COLO829 (cell line): ENCODE measurements at regions not wholly inside any gene's neighbourhood (a gene's known extent, or its start where the extent isn't known, plus 50 kb on each side); places are given as distances from the start of the nearest gene placed in this dataset.
"Not testable (repeated sequence)": the region's sequence is repeated elsewhere in the genome, so short reads cannot be mapped to it uniquely, and the experiment has no call there.

Experiments
- DNase-seq: peaks from one replicate; pipeline ENCODE4 v3.0.0; 2012; ENCODE audit warnings: low spot score

DNA sequence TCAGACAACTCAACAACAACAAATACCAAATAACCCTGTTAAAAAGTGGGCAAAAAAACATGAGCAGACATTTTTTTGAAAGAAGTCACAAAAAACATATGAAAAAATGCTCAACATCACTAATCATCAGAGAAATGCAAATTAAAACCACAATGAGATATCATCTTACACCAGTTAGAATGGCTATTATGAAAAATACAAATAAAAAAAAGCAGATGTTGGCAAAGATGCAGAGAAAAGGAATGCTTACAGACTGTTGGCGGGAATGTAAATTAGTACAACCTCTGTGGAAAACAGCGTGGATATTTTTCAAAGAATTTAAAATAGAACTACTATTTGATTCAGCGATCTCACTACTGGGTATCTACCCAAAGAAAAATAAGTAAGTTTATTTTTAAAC is 114.0 kb downstream of the SLC38A4 start:
- no peak for DNase-seq

DNA sequence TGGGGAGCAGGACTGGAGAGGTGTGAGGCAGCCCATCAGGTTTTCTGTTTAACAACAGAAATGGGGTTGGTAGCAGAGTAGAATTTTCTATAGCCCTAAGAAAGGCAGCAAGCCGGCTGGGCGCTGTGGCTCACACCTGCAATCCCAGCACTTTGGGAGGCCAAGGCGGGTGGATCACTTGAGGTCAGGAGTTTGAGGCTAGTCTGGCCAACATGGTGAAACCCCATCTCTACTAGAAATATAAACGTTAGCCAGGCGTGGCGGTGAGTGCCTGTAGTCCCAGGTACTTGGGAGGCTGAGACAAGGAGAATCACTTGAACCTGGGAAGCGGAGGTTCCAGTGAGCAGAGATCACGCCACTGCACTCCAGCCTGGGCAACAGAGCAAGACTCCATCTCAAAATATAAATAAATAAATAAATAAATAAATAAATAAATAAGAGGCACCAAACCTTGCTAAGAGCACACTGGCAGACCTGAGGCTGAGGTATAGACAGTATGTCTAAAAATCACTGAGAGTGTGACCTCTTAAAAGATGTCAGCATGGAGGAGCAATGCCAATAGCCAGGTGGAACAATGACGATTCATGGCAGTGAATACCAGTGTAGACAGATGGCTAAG is 115.6 kb downstream of the SLC38A4 start:
- no peak for DNase-seq

DNA sequence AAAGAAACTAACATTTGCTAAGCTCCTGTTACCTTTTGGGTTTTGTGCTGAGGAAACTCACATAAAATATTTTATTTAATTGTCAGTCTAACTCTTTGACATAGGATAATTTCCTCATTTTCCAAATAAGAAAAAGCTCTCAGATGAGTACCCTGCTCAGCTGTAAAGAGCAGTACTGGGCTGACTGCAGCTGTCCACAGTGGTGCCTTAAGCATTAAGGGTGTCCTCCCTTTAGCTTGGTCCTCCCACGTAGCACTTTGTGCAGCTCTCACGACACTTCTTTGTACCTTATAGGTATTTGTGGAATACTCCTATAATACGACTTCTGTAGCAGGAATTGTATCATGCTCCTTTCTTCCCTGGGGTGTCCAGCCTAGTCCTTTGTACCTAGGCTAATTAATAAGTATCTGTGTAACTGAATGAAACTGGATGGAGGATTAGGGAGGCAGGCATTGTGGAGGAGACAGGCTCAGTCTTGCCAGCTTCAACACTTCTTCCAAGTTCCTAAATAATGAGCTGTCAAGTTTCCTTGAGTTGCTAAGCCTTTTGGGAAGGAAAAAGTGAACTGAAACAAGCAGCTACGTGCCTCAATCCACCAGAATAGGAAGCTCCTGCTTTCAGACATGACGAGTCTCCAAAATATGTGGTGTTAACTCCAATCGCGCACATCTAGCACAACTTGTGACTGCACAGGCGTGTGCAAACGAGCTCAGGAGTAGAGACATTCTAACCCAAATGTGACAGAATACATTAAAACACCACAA is 123.0 kb downstream of the SLC38A4 start:
- DNase-seq = no peak

DNA sequence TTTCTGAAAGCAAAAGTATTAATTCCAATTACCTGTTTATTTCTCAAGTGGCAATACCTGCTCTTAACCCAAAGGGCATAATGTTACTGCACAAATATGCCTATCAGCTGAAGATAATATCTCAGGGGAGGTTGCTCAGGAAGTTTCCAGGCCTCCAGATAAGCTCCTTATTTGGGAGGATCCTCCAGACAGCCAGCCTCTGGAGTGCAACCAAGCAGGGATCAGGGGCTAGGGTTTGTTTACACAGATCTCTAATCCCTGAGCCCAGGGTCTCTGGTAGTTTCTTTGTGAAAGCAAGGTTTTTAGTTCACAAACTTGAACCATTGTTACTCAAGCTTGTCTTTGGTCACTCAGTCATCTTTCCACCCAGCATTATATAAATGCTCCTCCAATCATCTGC is 124.4 kb downstream of the SLC38A4 start:
- DNase-seq = no peak

DNA sequence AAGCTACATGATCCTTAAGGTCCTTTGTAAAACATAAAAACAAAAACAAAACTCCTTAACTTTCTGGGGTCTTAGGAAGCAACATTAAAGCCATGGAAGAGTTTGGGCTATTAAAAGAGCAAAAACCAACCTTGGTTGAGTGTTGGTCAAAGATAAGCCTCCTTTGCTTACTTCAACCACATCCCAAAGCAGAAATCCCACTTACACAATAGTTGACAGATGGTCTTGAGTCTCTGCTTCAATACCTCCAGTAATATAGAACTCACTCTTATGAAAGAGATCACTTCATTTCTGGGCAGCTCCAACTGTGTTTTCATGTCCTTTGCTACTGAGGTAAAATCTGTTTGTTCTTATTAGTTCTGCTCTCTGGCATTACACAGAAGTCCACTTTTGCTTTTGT is 125.8 kb downstream of the SLC38A4 start:
- DNase-seq = no peak

DNA sequence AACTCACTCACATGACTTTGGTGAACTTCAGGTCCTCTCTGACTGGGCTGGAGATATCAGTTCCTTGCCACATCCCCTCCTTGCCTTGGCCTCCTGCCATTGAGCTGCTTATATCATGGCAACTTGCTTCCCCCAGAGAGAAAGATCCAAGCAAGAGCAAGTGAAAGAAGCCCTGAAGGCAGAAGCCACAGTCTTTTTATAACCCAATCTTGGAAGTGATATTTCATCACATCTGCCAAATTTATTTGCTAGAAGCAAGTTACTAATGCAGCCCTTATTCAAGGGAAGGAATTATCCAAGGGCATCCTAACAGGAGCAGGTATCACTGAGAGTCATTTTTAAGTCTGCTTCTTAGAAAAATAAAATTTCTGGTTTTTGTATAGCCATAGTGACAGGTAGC is 127.8 kb downstream of the SLC38A4 start:
- DNase-seq = no peak

DNA sequence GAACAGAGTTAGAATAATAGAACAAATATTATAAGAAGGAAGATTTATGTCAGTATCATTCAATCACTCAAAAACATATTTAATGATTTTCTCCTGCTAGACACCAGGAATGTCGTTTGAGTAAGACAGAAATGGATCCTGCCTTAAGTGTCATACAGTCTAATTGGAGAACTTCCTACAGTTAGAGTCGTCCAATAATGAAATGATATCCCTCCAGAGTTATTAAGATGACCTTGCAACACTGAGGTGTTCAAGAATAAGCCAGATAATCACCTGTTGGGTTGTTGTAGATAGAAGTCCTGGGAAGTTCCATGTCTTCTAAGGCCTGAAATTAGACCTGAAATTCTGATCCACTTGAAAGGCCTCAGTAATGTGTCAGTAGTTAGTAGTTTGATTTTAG is 132.3 kb downstream of the SLC38A4 start:
- DNase-seq = no peak

DNA sequence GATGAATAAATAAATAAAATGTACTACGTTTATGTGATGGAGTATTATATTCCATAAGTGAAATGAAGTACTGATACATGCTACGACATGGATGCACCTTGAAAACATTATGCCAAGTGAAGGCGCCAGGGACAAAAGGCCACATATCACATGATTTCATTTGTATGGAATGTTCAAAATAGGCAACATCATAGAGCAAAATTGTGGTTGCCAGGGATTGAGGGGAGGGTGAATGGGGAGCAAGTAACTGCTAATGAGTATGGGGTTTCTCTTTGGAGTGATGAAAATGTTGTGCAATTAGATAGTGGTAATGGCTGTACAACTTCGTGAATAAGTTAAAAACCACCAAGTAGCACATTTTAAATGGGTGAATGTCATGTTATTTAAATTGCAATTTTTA is 132.8 kb downstream of the SLC38A4 start:
- no peak for DNase-seq

DNA sequence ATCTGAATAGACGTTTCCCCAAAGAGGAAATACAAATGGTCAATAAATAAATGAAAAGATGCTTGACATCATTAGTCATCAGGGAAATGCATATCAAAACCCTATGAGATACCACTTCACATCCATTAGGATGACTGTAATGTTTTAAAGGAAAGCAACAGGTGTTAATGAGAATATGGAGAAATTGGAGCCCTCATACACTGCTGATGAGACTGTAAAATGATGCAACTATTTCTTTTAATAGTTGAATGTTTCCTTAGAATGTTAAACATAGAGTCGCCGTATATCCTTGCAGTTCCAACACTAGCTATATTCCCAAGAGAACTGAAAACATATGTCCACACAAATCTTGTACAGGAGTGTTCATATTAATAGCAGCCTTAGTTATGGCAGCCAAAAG is 133.2 kb downstream of the SLC38A4 start:
- DNase-seq = no peak

DNA sequence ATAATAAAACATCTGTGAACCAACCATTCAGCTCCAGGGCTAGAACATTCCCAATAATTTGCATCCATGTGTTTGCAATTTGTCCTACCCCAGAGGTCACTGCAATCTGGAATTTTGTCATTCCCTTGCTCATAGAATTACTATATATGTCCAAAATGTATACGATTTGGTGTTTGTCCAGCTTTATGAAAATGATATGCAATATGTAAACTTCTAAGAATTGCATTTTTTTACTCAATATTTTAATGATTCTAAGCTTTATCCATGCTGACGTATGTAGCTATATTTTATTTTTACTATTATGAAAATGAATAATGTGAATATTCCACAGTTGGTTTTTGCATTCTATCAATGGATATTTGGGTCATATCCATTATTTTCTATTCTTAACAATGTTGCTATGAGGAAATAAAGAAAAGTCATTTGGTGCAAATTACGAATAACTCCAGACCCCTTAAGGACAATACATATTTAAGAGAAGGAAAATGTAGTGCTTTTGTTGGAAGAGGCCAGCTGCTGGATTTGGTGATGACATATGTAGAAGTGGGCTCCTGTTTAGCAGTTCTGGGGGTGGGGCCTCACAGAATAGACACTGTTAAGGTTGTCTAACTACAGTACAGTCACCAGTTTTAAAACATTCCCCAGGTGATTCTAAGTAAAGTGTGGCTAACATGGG is 139.4 kb downstream of the SLC38A4 start:
- no peak for DNase-seq

DNA sequence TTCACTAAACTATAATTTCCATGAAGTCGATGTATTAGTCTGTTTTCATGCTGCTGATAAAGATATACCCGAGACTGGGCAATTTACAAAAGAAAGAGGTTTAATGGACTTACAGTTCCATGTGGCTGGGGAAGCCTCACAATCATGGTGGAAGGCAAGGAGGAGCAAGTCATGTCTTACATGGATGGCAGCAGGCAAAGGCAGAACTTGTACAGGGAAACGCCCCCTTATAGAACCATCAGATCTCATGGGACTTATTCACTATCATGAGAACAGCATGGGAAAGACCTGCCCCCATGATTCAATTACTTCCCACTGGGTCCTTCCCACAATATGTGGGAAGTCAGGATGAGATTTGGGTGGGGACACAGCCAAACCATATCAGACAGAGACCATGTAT is 141.6 kb downstream of the SLC38A4 start:
- DNase-seq = not testable (repeated sequence)

DNA sequence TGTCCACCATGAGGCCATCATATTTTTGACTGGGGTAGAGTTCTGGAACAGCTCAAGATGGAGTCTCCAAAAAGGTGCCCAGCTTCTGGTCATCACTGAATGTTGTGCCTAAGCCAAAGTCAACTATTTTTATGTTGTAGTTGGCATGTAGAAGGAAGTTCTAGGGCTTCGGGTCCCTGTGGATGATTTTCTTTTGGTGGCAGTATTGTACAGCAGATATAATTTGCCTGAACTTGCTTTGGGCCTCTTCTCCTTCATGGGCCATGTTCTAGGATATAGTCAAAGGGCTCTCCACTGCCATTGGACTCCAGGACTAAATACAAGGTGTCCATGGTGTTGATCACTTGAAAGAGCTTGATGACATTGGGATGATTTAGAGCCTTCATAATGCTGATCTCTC is 143.6 kb downstream of the SLC38A4 start:
- DNase-seq = no peak

DNA sequence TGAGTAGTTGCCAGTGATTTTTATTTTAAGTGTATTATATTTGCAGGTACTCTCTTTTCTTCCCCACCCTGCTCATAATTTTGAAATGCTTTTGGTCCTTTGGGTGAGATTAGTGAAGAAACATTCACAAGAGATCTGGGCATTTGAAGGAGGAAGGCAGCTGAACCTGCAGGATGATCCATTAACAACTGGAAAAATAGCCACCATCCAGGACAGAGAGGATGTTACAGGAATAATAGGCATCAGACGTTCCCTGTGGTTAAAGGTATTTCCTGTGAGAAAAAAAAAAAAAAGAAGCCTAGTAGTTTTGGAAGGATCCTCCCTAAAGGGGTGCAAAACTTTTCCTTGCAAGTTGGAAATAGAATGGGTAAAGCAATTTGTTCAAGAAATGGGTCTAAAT is 145.3 kb downstream of the SLC38A4 start:
- no peak for DNase-seq

DNA sequence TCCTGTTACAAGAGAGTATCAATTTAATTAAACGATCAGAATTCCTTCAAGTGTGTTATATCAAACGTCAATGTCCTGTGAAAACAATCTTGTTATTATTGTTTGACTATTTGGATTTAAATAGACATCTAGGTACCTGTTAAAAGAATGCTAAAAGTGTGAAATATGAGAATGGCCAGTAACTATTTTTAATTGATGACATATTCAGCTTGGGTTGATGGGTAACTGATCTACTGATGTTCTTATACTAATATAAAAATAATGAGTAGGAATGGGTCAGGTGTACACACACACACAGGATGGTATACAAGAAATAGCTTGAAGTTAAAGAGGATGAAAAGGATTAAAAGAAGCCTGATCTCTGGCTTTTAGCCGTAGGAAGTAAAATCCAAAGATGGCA is 146.0 kb downstream of the SLC38A4 start:
- no peak for DNase-seq

DNA sequence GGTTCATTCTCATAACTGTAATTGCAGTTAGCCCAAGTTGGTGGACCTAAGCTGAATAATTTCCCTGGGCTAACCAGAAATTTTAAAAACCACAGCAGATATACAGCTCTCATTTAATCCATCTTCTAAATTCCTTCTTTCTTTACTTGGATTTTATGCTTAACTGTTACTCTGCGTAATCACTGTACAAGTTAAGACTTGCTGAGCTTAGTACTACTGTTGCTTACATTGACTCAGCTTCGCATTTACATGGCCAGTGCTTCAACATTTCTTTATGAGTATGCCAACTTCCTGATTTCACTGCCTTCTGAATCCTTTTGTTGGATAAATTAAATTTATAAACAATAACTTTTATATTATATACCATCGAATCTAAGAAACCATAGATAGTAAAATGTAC is 147.4 kb downstream of the SLC38A4 start:
- DNase-seq = no peak

DNA sequence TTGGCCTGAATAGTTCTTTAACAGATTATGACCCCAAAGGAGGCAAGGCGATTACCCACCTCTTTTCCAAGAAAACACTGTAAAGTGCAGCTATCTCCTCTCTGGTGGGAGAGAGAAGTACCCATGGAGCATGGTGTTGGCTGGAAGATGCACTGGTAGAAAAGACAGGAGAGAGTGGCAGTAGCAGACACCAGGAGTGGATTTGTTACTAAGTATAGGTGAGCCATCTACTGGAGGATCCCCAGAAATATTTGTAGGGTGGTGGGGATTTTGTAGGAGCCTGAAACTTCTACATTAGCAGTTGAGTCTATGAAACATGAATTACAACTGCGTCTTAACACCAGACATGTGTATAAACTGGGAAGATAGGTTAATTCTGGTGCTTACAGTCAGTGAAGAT is 148.0 kb downstream of the SLC38A4 start:
- DNase-seq = no peak

DNA sequence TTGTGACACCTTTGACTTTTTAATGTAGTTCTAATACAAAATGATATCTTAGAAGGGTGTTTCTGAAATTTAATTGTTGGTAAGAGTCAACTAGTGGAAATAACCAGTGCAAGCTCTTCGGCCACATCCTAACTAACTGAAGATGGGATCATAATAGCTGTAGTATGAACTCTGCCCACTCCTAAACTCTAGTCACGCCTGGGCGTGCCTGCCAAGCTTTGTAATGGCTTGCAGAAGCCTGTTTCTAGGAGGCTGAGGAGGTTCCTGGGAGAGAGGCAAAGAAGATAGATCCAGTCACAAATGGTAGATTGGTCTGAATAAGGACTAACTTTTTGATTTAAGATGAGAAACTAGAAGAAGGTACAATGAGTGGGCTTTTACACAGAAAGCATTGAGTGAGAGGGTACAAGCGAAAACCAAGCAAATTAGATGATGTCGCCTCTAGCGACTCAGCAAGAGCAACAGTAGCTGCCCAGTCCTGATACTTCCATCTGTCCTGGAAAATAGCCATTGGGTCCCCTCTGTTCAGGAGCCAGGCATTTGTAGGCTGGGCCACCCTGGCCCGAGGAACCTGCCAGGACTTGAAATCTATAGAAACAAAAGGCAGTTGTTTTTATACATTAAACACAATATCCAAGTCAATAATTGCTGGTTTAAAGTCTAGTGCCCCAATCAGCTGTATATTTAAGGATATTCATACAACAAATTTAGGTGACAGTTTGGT is 148.8 kb downstream of the SLC38A4 start:
- no peak for DNase-seq

DNA sequence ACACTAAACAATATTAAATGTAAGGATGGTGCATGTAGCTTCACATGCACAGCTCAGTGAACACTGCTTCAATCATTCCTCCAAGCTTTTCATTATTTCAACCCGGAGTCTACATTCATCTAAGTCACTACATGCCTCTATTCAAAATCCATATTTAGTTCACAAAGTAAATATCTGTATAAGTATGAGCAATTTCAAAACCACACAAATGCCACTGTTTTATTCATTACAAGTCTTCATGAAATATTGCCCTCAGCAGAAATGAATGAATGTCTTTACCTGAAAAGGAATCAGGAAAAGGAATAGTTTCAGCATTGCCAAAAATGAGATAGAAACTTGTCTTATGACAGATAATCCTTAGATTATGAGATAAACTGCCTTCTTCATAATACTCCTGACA is 149.4 kb downstream of the SLC38A4 start:
- no peak for DNase-seq

DNA sequence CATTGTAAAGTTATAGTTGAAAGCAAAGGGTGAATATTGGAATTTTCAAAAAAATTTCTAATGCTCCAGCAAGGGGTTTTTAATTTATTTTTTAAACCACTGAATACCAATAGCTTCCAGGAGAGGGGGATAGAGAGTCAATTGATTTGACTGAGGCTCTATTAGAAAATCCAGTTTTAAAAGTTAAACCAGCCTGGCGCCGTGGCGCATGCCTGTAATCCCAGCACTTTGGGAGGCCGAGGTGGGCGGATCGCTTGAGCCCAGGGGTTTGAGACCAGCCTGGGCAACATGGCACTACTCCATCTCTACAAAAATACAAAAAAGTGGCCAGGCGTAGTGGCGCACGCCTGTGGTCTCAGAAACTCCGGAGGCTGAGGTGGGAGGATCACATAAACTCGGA is 150.1 kb downstream of the SLC38A4 start:
- DNase-seq = peak; percentile 19

DNA sequence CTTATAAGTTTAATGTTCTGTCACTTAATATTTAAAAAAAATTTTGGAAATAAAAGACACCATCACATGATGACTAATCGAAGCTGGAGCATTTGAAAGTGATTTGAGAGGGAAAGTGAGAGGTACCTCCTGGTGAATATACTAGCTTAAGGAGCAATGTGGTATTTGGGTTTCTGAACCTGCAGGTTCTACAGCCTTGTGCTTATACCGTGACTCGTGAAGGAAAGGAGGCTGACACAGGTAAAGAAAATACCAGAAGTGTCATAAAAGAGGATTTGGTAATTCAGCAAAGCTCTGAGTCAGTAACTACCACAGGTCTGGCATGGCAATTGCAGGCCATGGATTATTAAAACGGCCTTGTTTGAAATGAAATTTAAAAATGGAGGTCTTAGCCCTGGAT is 151.0 kb downstream of the SLC38A4 start:
- no peak for DNase-seq

DNA sequence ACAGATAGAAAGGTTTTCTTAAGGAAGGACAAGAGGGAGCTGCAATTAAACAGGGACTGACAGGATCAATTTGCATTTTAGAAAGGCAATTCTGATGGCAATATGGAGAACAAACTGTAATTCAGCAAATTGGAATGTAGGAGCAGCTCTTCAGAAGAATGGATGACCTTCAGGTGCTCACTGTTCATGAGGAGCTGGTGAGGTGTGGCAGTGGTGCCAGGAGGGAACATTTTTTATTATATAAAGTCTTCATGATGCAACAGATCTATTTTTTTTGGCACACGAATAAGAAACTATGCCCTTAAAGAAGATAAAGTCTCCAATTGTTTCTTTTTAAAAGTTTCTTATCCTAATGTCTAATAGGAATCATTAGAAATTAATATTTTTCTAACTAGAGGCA is 151.7 kb downstream of the SLC38A4 start:
- no peak for DNase-seq

DNA sequence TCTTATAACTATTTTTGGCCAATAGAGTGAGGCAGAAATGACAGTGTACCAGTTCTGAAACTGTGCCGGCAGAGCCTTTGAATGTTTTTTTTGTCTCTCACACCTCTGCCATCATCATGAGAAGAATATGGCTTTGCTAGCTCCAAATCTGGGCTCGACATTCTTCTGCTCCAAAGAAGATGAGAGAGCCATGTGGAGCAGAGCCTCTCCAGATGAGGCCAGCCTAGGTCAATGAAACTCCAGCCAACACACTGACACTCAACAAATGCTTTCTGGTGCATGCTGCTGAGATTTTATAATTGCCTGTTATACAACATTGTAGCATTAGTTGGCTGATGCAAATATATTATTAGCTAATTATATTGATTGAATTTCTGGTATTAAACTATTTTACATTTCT is 154.7 kb downstream of the SLC38A4 start:
- no peak for DNase-seq

DNA sequence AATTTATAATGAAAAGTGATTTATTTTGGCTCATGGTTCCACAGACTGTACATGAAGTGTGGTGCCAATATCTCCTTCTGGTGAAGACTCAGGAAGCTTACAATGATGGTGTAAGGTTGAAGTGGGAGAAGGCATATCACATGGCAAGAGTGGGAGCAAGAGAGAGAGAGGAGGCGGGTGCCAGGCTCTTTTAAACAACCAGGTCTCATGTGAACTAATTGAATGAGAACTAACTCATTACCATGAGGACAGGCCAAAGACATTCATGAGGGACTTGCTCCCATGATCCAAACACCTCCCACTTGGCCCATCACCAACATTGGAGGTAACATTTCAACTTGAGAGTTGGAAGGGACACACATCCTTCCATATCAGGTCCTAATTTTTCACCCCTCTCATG is 155.2 kb downstream of the SLC38A4 start:
- no peak for DNase-seq
